Activated CD4-positive, alpha-beta memory T cell treated with anti-CD3 and anti-CD28 coated beads, Interleukin-2, amount 10 ng/mL, durations not matched to agents 7 days and 5 days (primary cell): ENCODE measurements at regions not wholly inside any gene's neighbourhood (a gene's known extent, or its start where the extent isn't known, plus 50 kb on each side); places are given as distances from the start of the nearest gene placed in this dataset.
"Not testable (repeated sequence)": the region's sequence is repeated elsewhere in the genome, so short reads cannot be mapped to it uniquely, and the experiment has no call there.

Source experiments
- CTCF ChIA-PET: fragments of 350-600 bp; sonication (Branson Sonifier 250); formaldehyde crosslinking; loops from one replicate; lab custom pipeline; 2021; ENCODE audit warnings: antibody characterized with exemption, inconsistent platforms; lab: Charles Lee
- POLR2A ChIA-PET: fragments of 350-600 bp; sonication (Branson Sonifier 250); formaldehyde crosslinking; loops from one replicate; lab custom pipeline; 2021; ENCODE audit warnings: antibody characterized with exemption; lab: Charles Lee
- DNase-seq: peaks from one replicate; pipeline ENCODE4 v3.0.0-alpha.2; 2020
- H3K27ac Mint-ChIP-seq: one replicate; pipeline ENCODE4 v1.8.0; 2021; ENCODE audit warnings: mild to moderate bottlenecking, mixed read lengths
- H3K27me3 Mint-ChIP-seq: one replicate; pipeline ENCODE4 v1.8.0; 2021; ENCODE audit warnings: mixed read lengths
- H3K36me3 Mint-ChIP-seq: one replicate; pipeline ENCODE4 v1.8.0; 2021; ENCODE audit warnings: low read depth, mixed read lengths
- H3K4me1 Mint-ChIP-seq: one replicate; pipeline ENCODE4 v1.8.0; 2021; ENCODE audit warnings: mixed read lengths
- H3K4me3 Mint-ChIP-seq: one replicate; pipeline ENCODE4 v1.8.0; 2021; ENCODE audit warnings: mild to moderate bottlenecking, mixed read lengths
- H3K9me3 Mint-ChIP-seq: one replicate; pipeline ENCODE4 v1.8.0; 2021; ENCODE audit warnings: mixed read lengths

DNA sequence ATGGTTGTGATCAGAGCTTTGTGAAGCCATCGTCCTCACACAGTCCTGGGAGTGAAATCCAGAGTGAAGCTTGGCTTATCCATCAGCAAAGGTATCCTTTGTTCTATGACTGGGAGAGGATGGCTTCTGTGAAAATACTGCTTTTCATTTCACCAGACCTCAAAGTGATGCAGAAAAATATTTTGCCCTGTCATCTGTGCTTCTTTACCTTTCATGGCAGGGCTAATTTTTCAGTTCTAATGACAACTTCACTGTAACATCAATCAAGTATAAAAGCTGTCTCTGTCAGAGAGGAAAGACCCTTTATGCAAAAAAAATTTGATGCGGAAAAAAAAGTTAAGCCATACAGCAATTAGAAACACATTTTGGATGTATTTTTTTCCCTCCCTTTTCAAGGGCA lies 468.1 kb upstream of the ADARB2 start:
- Mint-ChIP-seq H3K4me3 (no peak overlapping the region), H3K27ac (no peak overlapping the region), H3K9me3 (peaks cover 2% of the 10 kb centered on the region), H3K4me1 (no peaks in the 10 kb centered on the region), H3K36me3 (no peaks in the 10 kb centered on the region), H3K27me3 (no peaks in the 10 kb centered on the region)
- ChIA-PET POLR2A (no interaction called here), CTCF (no interaction called here)
- no peak for DNase-seq

DNA sequence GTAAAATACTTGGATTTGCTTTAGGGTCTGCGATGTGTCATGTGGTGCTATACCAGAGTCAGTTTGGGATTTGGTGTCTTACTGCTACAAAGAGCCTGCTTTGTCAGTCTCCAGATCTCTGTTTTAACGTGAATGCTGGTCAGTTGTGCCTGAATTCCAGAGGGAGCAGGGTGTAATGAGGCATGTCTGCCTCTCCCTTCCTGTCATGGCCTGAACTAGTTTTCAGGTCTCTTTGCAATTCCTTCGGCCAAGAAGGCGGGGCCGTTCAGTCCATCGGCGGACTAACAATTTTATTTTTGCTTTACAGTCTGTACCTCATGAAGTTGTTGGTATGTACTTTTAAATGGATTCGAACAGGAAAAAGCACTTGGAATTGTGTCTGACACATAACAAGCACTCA lies 465.1 kb upstream of the ADARB2 start:
- POLR2A ChIA-PET = no interaction called here
- no peaks in the 10 kb centered on the region for H3K36me3 Mint-ChIP-seq
- no peaks in the 10 kb centered on the region for H3K4me1 Mint-ChIP-seq
- CTCF ChIA-PET = no interaction called here
- no peak overlapping the region for H3K4me3 Mint-ChIP-seq
- no peak overlapping the region for H3K27ac Mint-ChIP-seq
- no peak for DNase-seq
- no peaks in the 10 kb centered on the region for H3K9me3 Mint-ChIP-seq
- no peaks in the 10 kb centered on the region for H3K27me3 Mint-ChIP-seq

DNA sequence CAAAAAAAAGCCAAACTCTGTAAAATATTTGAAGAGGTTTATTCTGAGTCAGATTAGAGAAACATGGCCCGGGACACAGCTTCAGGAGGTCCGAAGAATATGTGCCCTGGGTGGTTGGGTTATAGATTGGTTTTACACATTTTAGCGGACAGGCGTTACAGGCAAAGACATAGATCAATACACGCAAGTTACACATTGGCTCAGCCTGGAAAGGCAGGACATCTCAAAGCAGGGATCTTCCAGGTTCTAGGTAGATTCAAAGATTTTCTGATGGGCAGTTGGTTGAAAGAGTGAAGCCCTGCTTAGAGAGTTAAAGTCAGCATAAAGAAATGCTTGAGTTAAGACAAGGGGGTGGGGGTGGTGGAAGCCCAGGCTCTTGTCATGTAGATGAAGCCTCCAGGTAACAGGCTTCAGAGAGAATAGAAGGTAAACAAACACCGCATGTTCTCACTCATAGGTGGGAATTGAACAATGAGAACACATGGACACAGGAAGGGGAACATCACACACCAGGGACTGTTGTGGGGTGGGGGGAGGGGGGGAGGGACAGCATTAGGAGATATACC lies 464.3 kb upstream of the ADARB2 start:
- ChIA-PET POLR2A (no interaction called here), CTCF (no interaction called here)
- H3K9me3 Mint-ChIP-seq = no peaks in the 10 kb centered on the region
- H3K27ac Mint-ChIP-seq = no peak overlapping the region
- no peak for DNase-seq
- no peak overlapping the region for H3K4me3 Mint-ChIP-seq
- no peaks in the 10 kb centered on the region for H3K36me3 Mint-ChIP-seq
- no peaks in the 10 kb centered on the region for H3K4me1 Mint-ChIP-seq
- no peaks in the 10 kb centered on the region for H3K27me3 Mint-ChIP-seq

DNA sequence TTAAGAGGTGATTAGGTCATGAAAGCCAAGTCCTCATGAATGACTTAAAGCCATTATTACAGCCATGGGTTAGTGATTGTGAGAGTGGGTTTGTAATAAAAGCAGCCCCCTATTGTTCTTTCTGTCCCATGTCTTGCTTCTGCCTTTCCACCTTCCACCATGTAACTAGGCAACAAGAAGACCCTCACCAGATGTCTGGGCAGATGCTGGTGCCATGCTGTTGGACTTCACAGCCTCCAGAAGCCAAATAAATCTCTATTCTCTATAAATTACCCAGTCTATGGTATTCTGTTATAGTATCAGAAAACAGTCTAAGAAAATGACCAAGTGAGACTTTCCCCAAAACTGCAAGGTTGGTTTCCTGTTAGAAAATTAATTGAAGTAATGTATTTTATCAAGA lies 460.3 kb upstream of the ADARB2 start:
- POLR2A ChIA-PET = no interaction called here
- Mint-ChIP-seq H3K9me3 (no peaks in the 10 kb centered on the region), H3K27me3 (no peaks in the 10 kb centered on the region), H3K4me1 (no peaks in the 10 kb centered on the region), H3K4me3 (no peak overlapping the region), H3K36me3 (no peaks in the 10 kb centered on the region), H3K27ac (no peak overlapping the region)
- CTCF ChIA-PET = no interaction called here
- no peak for DNase-seq

DNA sequence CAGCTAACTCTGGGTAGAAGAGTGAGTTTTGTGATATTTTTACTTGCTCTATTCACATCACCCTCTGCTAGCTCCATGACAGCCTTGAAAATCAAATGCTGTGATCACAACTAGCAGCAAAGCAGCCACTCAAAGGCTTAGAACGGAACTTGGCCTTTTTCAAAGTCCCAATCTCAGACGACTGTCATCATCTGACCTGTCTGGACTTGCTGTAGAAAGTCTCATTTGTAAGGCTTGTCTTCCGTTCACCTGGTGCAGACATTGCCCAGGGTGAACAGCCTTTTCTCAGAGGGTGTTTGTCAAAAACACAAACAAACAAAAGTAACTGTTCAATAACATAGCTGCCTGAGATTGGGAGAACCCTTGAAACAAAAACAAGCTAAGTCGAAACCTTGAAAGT lies 458.9 kb upstream of the ADARB2 start:
- POLR2A ChIA-PET = no interaction called here
- DNase-seq = no peak
- CTCF ChIA-PET = no interaction called here
- H3K36me3 Mint-ChIP-seq = no peaks in the 10 kb centered on the region
- H3K4me3 Mint-ChIP-seq = no peak overlapping the region
- peaks cover 3% of the 10 kb centered on the region for H3K9me3 Mint-ChIP-seq
- H3K27me3 Mint-ChIP-seq = no peaks in the 10 kb centered on the region
- no peak overlapping the region for H3K27ac Mint-ChIP-seq
- no peaks in the 10 kb centered on the region for H3K4me1 Mint-ChIP-seq

DNA sequence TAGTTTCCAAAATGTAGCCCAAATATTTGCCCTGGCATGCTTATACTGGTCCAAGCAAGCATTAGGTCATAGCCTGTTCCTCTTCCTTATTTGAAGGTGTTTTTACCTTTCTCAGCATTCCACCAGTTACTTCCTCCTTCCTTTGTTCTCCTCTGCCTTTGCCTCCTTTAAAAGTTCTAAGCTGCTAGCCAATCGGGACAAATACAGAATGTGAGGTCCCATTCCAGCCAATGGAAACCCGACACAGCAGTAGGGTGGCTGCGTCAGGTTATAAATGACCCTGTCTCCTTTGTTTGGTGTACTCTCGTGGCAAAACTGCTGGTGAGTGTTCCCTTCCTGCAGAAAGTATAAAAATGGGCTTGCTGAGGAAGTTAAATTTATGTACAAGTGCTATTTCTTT lies 452.0 kb upstream of the ADARB2 start:
- H3K4me3 Mint-ChIP-seq, H3K36me3 Mint-ChIP-seq, H3K4me1 Mint-ChIP-seq, CTCF ChIA-PET, H3K9me3 Mint-ChIP-seq, DNase-seq, H3K27ac Mint-ChIP-seq, POLR2A ChIA-PET, H3K27me3 Mint-ChIP-seq: not testable (repeated sequence)

DNA sequence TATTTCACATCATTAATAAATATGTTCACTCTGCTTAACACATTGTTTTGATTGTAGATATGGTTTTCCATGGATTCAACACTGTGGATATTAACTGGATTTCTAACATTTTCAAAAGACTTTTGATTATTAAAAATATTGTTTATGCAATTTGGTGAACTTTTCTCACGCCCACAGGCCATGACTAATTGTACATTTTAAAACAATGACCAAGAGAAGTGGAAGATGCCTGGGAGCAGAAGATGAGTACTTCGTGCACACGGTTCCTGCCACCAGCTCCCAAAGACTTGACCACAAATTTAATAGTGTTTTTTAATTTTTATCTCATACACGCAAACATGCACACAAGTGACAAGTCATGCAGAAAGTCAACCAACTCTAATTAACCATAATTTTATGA lies 451.0 kb upstream of the ADARB2 start:
- no peaks in the 10 kb centered on the region for H3K27me3 Mint-ChIP-seq
- H3K27ac Mint-ChIP-seq = no peak overlapping the region
- no peak for DNase-seq
- CTCF ChIA-PET = no interaction called here
- H3K4me1 Mint-ChIP-seq = no peaks in the 10 kb centered on the region
- POLR2A ChIA-PET = no interaction called here
- H3K4me3 Mint-ChIP-seq = no peak overlapping the region
- H3K9me3 Mint-ChIP-seq = peaks cover 4% of the 10 kb centered on the region
- H3K36me3 Mint-ChIP-seq = no peaks in the 10 kb centered on the region

DNA sequence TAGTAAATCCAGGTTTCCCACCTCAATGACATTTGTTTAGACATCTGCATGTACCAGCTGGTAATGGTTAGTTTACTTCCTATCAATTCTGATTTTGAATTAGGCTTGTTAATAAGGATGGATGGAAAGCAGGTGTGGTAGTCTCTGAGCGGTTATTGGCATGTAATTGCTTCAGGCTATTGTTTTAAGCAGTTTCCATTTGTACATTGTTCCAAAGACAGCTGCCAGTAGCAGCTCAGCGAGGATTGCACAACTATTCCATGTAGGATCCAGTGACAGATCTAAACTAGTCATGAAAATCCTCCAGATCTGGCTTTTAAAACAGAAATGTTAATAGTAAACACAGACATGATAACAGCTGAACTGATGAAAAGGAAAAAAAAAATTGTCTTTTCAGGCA lies 436.0 kb upstream of the ADARB2 start:
- ChIA-PET CTCF (no interaction called here), POLR2A (no interaction called here)
- Mint-ChIP-seq H3K9me3 (no peaks in the 10 kb centered on the region), H3K27me3 (no peaks in the 10 kb centered on the region), H3K36me3 (no peaks in the 10 kb centered on the region), H3K4me1 (no peaks in the 10 kb centered on the region), H3K4me3 (no peak overlapping the region), H3K27ac (no peak overlapping the region)
- DNase-seq = no peak

DNA sequence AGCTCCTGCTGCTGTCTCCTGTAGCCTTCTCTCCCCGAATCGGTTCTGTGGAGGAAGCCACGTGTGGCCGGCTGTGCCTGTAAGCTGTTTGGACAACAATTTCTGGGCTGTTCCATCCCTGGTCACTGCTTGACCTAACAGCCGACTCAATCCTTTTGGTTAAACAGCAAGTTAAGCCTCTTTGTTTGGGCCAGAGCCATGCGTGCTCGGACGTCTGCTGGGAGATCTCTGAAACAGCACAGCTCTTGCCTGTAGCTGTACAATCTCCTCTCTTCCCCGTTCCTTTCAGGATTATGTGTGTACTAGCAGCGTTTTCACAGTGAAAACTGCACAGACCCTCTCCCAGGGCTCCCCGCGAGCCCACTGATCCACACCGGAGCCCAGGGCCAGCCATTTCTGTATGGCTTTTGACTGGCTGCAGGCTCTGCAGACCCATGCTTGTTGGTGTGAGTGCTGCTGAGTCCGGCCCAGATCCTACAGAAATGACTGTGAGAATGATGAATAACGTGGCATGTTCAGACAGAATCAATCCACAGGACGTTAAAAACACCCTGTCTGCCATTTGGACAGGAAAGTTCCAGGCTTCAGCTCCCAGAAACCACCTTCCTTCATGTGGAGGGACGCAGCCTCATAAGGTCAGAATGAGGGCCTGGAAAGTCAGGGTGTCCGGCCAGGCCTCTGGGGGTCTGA lies 428.6 kb upstream of the ADARB2 start:
- H3K4me3 Mint-ChIP-seq = no peak overlapping the region
- ChIA-PET CTCF (no interaction called here), POLR2A (no interaction called here)
- no peaks in the 10 kb centered on the region for H3K4me1 Mint-ChIP-seq
- no peaks in the 10 kb centered on the region for H3K36me3 Mint-ChIP-seq
- H3K9me3 Mint-ChIP-seq = peaks cover 4% of the 10 kb centered on the region
- no peak overlapping the region for H3K27ac Mint-ChIP-seq
- H3K27me3 Mint-ChIP-seq = no peaks in the 10 kb centered on the region
- no peak for DNase-seq

DNA sequence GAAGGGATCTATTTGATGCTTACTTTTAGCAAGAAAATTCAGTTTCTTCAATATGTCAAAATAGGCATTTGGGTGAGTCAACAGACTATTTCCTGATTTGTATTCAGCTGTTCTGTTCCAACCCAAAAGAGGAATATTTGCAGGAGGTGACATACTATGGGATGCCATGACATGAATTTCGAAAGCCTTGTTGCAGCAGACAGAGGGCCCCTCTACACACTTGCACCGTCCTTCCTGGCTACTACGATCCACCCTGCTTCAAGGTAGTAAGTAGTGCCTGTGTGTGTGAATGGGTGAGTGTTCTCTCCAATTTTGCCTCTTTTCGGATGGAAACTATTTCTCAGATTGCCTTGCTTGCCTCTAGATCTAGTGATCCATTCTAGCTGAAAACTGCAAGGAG lies 413.0 kb upstream of the ADARB2 start:
- CTCF ChIA-PET = no interaction called here
- no peak overlapping the region for H3K27ac Mint-ChIP-seq
- H3K27me3 Mint-ChIP-seq = no peaks in the 10 kb centered on the region
- POLR2A ChIA-PET = no interaction called here
- DNase-seq = no peak
- H3K4me3 Mint-ChIP-seq = no peak overlapping the region
- no peaks in the 10 kb centered on the region for H3K4me1 Mint-ChIP-seq
- H3K36me3 Mint-ChIP-seq = no peaks in the 10 kb centered on the region
- no peaks in the 10 kb centered on the region for H3K9me3 Mint-ChIP-seq

DNA sequence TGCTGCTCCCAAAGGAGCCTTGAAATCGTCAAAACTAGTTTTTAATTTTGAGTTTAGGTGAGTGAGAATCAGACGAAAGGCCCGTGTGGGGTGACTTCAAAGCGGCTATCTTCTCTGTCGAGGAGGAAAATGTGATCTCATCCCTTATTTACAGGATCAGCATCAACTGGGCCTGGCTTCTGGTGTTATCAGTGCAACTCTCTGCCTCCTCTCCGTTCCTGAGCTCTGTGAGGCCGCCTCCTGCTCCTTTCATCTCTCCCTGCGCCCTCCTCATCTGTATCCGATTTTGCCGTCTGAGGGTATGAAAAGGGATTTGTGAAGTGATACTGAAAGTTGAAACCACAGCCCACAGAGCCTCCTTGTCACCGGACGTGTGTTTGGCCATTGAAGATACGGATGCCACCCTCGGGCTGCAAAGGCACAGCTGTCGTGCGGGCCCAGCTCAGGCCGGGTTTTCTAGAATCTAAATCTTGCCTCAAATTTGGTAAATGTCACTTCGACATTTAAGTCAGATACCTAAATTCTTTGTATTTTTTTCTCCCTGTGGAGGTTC lies 408.7 kb upstream of the ADARB2 start:
- H3K9me3 Mint-ChIP-seq = no peaks in the 10 kb centered on the region
- no peaks in the 10 kb centered on the region for H3K36me3 Mint-ChIP-seq
- H3K4me1 Mint-ChIP-seq = no peaks in the 10 kb centered on the region
- no peak overlapping the region for H3K4me3 Mint-ChIP-seq
- ChIA-PET POLR2A (no interaction called here), CTCF (no interaction called here)
- DNase-seq = no peak
- H3K27ac Mint-ChIP-seq = no peak overlapping the region
- H3K27me3 Mint-ChIP-seq = no peaks in the 10 kb centered on the region

DNA sequence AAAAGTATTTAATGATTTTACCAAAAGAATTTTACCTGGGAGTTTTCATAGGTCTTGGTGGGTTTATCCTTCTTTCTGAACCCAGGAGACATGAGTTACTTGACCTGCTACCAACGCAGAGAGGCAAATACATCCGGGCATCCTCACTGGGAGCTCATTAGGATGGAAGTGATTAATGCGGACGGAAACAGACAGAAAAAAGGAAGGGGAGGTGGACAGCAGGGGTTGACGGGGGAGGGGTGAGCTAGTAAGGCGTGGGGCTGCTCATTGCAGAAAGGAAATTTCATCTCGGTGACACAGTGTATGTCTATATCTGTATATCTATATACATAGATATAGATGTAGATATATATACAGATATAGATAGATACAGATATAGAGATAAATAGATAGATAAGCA lies 408.2 kb upstream of the ADARB2 start:
- no peaks in the 10 kb centered on the region for H3K27me3 Mint-ChIP-seq
- H3K4me3 Mint-ChIP-seq = no peak overlapping the region
- no peak for DNase-seq
- ChIA-PET POLR2A (no interaction called here), CTCF (no interaction called here)
- no peak overlapping the region for H3K27ac Mint-ChIP-seq
- H3K36me3 Mint-ChIP-seq = no peaks in the 10 kb centered on the region
- H3K4me1 Mint-ChIP-seq = no peaks in the 10 kb centered on the region
- H3K9me3 Mint-ChIP-seq = no peaks in the 10 kb centered on the region

DNA sequence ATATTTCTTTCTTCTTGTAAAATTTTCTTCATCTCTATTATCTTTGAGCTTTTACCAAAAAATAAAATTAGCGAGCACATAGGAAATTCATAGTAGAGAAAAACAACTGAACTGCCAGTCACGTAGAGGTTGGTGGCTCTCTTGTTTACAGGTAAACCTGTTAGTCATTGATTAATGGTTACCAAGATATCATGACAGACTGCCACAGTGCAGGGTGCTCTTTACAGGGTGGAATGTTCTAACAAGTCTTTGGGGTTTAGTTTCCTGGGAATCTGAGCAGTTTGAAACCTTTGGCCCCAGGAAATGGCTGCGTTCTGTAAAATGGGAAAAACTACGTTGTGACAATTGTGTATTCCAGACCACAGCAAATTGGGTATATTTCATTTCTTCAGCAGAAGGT lies 407.3 kb upstream of the ADARB2 start:
- Mint-ChIP-seq H3K4me3 (no peak overlapping the region), H3K4me1 (no peaks in the 10 kb centered on the region), H3K27ac (no peak overlapping the region), H3K36me3 (no peaks in the 10 kb centered on the region), H3K27me3 (no peaks in the 10 kb centered on the region), H3K9me3 (no peaks in the 10 kb centered on the region)
- CTCF ChIA-PET = no interaction called here
- DNase-seq = no peak
- POLR2A ChIA-PET = no interaction called here

DNA sequence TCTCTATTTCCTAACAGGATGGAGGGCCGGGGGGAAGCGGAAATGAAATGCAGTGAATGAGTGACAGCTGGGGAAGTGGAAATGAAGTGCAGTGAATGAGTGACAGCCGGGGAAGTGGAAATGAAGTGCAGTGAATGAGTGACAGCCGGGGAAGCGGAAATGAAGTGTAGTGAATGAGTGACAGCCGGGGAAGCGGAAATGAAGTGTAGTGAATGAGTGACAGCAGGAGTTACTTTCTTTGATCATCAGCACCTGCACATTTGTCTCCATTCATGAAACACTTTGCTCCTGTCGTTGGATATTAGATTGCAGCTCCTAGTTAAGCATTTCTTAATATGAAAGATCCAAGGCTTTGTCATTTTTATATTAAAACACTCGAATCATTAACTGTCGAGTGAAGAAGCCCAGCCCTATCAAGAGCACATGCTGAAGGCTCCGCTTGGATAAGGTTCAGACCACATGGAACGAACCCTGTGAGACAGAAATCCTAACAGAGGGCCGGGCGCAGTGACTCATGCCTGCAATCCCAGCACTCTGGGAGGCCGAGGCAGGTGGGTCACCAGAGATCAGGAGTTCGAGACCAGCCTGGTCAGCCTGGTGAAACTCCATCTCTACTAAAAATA lies 406.0 kb upstream of the ADARB2 start:
- no peak for DNase-seq
- Mint-ChIP-seq H3K9me3 (no peaks in the 10 kb centered on the region), H3K4me3 (no peak overlapping the region), H3K27ac (no peak overlapping the region), H3K4me1 (no peaks in the 10 kb centered on the region), H3K36me3 (no peaks in the 10 kb centered on the region), H3K27me3 (no peaks in the 10 kb centered on the region)
- POLR2A ChIA-PET = no interaction called here
- CTCF ChIA-PET = no interaction called here
